ENCODE measurements at regions not wholly inside any gene's neighbourhood (a gene's known extent, or its start where the extent isn't known, plus 50 kb on each side); places are given as distances from the start of the nearest gene placed in this dataset.
"Not testable (repeated sequence)": the region's sequence is repeated elsewhere in the genome, so short reads cannot be mapped to it uniquely, and the experiment has no call there.

DNA sequence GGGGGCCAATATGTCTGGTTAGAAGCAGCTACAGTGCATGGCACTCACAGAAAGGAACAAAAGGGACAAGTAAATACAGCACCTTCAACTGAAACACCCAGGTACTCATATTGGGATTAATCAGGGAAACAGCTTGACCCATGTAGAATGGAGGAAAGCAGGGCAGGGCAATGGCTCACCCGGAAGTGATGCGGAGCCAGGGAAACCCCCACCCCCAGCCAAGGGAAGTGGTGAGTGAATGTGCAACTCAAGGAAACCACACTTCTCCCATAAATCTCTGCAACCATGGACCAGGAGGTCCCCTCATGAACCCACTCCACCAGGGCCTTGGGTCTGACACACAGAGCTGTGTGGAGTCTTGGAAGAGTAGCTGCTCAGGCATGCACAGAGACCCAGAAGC lies 117.1 kb downstream of the MTHFS start:
- no peak overlapping the region for H3K27ac ChIP-seq
- intact Hi-C loops (cut with DNase I) = no loop called here
- H3K36me3 ChIP-seq = no peaks in the 10 kb centered on the region
- H3K4me3 ChIP-seq = no peak overlapping the region
- no peak overlapping the region for H3K9ac ChIP-seq (ENCODE audit: low read depth in 2 of 2, low read length in 2 of 2)
- TF ChIP-seq, protein P1, sequence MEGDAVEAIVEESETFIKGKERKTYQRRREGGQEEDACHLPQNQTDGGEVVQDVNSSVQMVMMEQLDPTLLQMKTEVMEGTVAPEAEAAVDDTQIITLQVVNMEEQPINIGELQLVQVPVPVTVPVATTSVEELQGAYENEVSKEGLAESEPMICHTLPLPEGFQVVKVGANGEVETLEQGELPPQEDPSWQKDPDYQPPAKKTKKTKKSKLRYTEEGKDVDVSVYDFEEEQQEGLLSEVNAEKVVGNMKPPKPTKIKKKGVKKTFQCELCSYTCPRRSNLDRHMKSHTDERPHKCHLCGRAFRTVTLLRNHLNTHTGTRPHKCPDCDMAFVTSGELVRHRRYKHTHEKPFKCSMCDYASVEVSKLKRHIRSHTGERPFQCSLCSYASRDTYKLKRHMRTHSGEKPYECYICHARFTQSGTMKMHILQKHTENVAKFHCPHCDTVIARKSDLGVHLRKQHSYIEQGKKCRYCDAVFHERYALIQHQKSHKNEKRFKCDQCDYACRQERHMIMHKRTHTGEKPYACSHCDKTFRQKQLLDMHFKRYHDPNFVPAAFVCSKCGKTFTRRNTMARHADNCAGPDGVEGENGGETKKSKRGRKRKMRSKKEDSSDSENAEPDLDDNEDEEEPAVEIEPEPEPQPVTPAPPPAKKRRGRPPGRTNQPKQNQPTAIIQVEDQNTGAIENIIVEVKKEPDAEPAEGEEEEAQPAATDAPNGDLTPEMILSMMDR (IDR thresholded peaks at IDR 0.05) = no peak
- no peaks in the 10 kb centered on the region for H3K9me3 ChIP-seq
- no peak for DNase-seq
- H3K4me1 ChIP-seq = no peaks in the 10 kb centered on the region
- H3K27me3 ChIP-seq = no peaks in the 10 kb centered on the region

DNA sequence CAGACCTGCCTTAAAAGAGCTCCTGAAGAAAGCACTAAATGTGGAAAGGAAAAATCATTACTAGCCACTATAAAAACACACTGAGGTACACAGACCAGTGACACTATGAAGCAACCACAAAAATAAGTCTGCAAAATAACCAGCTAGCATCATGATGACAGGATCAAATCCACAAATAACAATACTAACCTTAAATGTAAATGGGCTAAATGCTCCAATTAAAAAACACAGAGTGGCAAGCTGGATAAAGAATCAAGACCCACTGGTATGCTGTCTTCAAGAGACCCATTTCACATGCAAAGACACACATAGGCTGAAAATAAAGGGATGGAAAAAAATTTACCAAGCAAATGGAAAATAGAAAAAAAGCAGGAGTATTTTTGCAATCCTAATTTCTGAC lies 114.5 kb downstream of the MTHFS start:
- H3K27me3 ChIP-seq; H3K9ac ChIP-seq (ENCODE audit: low read depth in 2 of 2, low read length in 2 of 2); H3K27ac ChIP-seq; intact Hi-C loops (cut with DNase I); H3K4me1 ChIP-seq; H3K9me3 ChIP-seq; H3K36me3 ChIP-seq; H3K4me3 ChIP-seq; DNase-seq: not testable (repeated sequence)

Data from colonic mucosa (tissue), 4 donors.